Activated CD4-positive, alpha-beta T cell treated with anti-CD3 and anti-CD28 coated beads, Interleukin-2, amount 10 ng/mL, durations not matched to agents 7 days and 5 days (primary cell): ENCODE measurements at regions not wholly inside any gene's neighbourhood (a gene's known extent, or its start where the extent isn't known, plus 50 kb on each side); places are given as distances from the start of the nearest gene placed in this dataset.
"Not testable (repeated sequence)": the region's sequence is repeated elsewhere in the genome, so short reads cannot be mapped to it uniquely, and the experiment has no call there.

Experiments used
- CTCF ChIA-PET: fragments of 350-600 bp; sonication (Branson Sonifier 250); formaldehyde crosslinking; loops from one replicate; lab custom pipeline; 2021; ENCODE audit warnings: antibody characterized with exemption; lab: Charles Lee
- POLR2A ChIA-PET: fragments of 350-600 bp; sonication (Branson Sonifier 250); formaldehyde crosslinking; loops from one replicate; lab custom pipeline; 2021; ENCODE audit warnings: antibody characterized with exemption; lab: Charles Lee
- DNase-seq: peaks from one replicate; pipeline ENCODE4 v3.0.0-alpha.2; 2020
- H3K27ac Mint-ChIP-seq: one replicate; pipeline ENCODE4 v1.8.0; 2021; ENCODE audit warnings: mild to moderate bottlenecking, moderate library complexity, mixed read lengths
- H3K27me3 Mint-ChIP-seq: one replicate; pipeline ENCODE4 v1.8.0; 2021; ENCODE audit warnings: mixed read lengths
- H3K36me3 Mint-ChIP-seq: one replicate; pipeline ENCODE4 v1.8.0; 2021; ENCODE audit warnings: low read depth, mixed read lengths
- H3K4me1 Mint-ChIP-seq: one replicate; pipeline ENCODE4 v1.8.0; 2021; ENCODE audit warnings: mixed read lengths
- H3K4me3 Mint-ChIP-seq: one replicate; pipeline ENCODE4 v1.8.0; 2021; ENCODE audit warnings: mild to moderate bottlenecking, moderate library complexity, mixed read lengths
- H3K9me3 Mint-ChIP-seq: one replicate; pipeline ENCODE4 v1.8.0; 2021; ENCODE audit warnings: mixed read lengths

DNA sequence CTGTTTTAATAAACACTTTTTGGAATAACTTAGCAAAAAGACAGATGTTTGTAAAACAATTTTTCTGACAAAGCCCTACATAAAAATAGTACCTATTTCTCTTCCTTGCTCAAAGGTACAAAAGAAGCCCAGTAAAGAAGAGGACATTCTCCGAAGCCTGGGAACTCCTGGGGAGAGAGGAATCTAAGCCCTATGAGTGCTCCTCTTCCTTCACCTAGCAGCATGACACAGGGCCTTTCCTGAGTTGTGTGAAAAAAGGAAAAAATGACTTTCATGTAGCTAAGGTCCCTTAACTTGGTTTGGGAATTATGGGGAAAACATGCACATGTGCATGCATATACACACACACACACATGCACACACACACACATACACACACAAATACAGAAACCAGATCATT is 586.9 kb downstream of the TMA16 start:
- CTCF ChIA-PET = no interaction called here
- POLR2A ChIA-PET = no interaction called here
- Mint-ChIP-seq H3K9me3 (no peaks in the 10 kb centered on the region), H3K27ac (no peak overlapping the region), H3K27me3 (no peaks in the 10 kb centered on the region), H3K4me1 (no peaks in the 10 kb centered on the region), H3K4me3 (no peak overlapping the region), H3K36me3 (no peaks in the 10 kb centered on the region)
- DNase-seq = no peak

DNA sequence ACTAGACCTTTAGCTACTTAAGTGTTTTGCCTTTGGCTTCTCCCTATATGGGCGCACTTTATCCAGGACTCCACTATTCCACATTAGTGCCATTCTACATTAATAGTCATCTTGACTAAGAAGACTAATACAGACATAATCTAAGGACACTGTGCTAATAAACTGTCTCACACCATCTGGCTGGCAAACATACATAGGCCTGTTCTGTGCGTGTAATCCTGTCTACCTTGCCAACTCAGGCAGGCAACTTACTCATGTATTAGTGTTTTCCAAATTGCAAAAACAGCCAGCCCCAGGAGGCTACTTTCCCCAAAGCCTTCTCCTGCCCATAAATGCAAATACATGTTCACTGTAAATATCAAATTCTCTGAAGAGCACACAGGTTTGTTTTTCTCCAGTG is 587.3 kb downstream of the TMA16 start:
- Mint-ChIP-seq H3K27ac (no peak overlapping the region), H3K4me3 (no peak overlapping the region), H3K27me3 (no peaks in the 10 kb centered on the region), H3K36me3 (no peaks in the 10 kb centered on the region), H3K9me3 (no peaks in the 10 kb centered on the region), H3K4me1 (no peaks in the 10 kb centered on the region)
- DNase-seq = no peak
- POLR2A ChIA-PET = no interaction called here
- CTCF ChIA-PET = no interaction called here

DNA sequence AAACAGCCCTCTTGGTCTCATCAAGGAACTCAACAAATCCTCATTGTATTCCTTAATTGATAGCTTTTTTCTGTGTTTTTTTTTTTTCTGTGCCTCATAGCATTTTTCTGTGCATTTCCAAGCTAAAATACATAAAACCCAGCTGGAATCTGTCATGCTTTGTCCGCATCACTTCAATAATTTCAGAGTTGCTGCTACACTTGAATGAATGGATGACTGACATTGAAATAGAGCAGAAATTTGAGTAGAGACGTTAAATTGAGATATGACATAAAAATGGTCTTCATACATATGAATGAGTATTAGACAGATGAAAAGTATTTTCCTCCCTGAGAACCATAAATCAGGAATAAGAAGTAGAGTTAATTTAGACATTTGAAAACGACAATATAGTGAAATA is 593.2 kb downstream of the TMA16 start:
- Mint-ChIP-seq H3K9me3 (no peaks in the 10 kb centered on the region), H3K4me1 (no peaks in the 10 kb centered on the region)

DNA sequence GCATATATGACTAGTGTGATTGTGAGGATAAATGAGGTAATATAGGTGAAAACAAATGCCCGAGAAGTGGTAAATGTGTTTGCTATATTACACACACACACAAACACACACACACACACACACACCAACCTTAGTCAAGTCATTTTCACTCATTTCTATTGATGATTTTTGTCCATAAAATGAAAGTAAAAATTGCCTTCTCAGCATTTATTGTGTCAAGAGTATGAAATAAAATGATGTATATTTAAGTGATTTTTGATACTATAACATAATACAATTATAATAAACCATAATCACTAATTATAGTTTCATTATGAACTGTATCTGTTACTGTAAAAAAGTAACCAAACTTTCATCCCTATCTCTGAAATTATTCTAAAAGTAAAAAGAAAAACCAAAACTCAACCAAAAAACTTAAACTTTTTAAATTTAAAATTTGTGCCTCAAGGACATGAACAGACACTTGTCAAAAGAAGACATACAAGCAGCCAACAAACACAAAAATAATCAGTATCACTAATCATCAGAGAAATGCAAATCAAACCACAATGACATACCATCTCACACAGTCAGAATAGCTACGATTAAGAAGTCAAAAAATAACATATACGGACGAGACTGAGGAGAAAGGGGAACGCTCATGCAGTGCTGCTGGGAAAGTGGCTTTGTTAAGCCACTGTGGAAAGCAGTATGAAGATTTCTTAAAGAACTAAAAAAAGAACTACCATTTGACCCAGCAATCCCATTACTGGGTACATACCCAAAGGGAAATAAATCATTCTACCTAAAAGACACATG is 601.0 kb downstream of the TMA16 start:
- no peak for DNase-seq
- no peaks in the 10 kb centered on the region for H3K4me1 Mint-ChIP-seq
- no peak overlapping the region for H3K27ac Mint-ChIP-seq
- H3K9me3 Mint-ChIP-seq = peaks cover 3% of the 10 kb centered on the region
- no peaks in the 10 kb centered on the region for H3K36me3 Mint-ChIP-seq
- ChIA-PET POLR2A (no interaction called here), CTCF (no interaction called here)
- no peaks in the 10 kb centered on the region for H3K27me3 Mint-ChIP-seq
- H3K4me3 Mint-ChIP-seq = no peak overlapping the region

More for the DNA sequence above, 593.2 kb downstream of the TMA16 start:
- ChIA-PET CTCF (no interaction called here), POLR2A (no interaction called here)
- Mint-ChIP-seq H3K4me3 (no peak overlapping the region), H3K27me3 (no peaks in the 10 kb centered on the region), H3K36me3 (no peaks in the 10 kb centered on the region), H3K27ac (no peak overlapping the region)
- DNase-seq = no peak

DNA sequence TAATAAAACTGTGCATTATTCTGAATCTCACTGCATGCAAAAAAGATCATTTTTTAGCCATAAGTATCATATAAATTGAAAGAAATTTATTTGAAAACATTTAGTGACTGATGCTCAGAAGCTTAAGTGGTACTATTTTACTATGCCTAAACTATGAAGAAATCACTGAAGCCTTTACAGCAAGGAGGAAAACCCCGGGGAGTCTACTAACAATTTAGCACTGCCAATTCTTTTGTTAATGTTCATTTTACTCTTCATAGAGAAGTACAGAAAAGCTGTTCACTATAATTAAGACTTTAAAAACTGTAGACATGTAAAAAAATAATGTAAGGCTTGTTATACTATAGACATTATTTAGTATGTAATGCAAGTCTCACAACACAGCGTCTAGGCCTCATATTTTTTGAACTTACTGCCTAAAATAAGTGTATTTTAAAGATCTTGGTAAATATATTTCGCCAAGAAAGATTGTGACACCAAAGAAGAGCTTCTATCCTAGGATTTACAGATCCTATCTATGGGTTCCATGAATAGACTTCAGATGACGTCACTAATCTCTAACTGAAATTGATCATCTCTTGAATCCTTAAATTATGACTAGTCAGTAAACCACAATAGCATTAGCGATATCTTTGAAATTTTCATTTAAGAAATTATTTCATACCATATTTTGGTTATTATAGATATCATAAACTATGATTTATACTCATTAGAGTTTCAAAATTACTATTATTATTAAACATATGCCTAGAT is 602.5 kb downstream of the TMA16 start:
- no peak overlapping the region for H3K4me3 Mint-ChIP-seq
- H3K27me3 Mint-ChIP-seq = no peaks in the 10 kb centered on the region
- H3K36me3 Mint-ChIP-seq = no peaks in the 10 kb centered on the region
- ChIA-PET CTCF (no interaction called here), POLR2A (no interaction called here)
- peaks cover 5% of the 10 kb centered on the region for H3K9me3 Mint-ChIP-seq
- no peak overlapping the region for H3K27ac Mint-ChIP-seq
- H3K4me1 Mint-ChIP-seq = no peaks in the 10 kb centered on the region
- DNase-seq = no peak

DNA sequence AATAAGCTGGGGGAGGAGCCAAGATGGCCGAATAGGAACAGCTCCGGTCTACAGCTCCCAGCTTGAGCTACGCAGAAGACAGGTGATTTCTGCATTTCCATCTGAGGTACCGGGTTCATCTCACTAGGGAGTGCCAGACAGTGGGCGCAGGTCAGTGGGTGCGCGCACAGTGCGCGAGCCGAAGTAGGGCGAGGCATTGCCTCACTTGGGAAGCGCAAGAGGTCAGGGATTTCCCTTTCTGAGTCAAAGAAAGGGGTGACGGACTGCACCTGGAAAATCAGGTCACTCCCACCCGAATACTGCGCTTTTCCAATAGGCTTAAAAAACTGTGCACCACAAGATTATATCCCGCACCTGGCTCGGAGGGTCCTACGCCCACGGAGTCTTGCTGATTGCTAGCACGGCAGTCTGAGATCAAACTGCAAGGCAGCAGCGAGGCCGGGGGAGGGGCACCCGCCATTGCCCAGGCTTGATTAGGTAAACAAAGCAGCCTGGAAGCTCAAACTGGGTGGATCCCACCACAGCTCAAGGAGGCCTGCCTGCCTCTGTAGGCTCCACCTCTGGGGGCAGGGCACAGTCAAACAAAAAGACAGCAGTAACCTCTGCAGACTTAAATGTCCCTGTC is 606.4 kb downstream of the TMA16 start:
- H3K27ac Mint-ChIP-seq, H3K27me3 Mint-ChIP-seq, H3K36me3 Mint-ChIP-seq, CTCF ChIA-PET, DNase-seq, H3K4me3 Mint-ChIP-seq, H3K4me1 Mint-ChIP-seq, H3K9me3 Mint-ChIP-seq, POLR2A ChIA-PET: not testable (repeated sequence)

DNA sequence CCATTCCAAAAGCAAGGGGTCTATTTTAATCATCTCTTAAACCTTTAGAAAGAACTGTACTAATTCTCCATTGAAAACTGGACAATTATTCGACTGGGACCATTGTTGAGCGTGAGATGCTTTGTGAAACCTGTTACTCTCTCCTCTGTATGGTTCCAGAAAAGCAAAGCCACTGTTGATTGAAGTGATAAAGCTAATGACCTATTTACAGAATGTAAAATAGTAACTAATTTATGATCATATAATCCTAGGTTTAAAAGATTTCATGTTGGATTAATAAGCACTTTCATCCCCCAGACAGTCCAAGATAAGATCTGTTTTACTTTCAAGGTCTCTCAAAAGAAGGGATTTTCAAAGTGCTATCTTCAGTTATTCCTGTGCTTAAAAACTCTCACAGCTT is 614.5 kb downstream of the TMA16 start:
- H3K4me1 Mint-ChIP-seq = no peaks in the 10 kb centered on the region
- no peak overlapping the region for H3K4me3 Mint-ChIP-seq
- no peaks in the 10 kb centered on the region for H3K27me3 Mint-ChIP-seq
- no peaks in the 10 kb centered on the region for H3K9me3 Mint-ChIP-seq
- CTCF ChIA-PET = no interaction called here
- POLR2A ChIA-PET = no interaction called here
- DNase-seq = no peak
- no peaks in the 10 kb centered on the region for H3K36me3 Mint-ChIP-seq
- no peak overlapping the region for H3K27ac Mint-ChIP-seq

DNA sequence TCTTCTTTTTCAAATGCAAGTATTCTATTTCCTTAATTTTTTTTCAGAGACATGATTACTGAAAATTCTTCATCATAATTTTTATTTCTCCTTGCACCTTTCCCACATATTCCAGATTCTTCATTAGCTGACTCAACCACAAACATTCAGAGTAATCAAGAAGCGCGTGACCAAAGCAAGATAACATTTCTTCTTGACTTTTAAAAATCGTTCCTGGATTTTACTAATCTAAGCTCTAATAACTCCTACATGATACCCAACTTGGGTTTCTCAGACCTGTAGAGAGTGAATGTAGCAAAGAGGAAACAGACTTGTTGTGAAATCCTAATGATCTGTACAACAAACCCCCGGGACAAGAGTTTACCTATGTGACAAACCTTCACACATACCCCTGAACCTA is 615.0 kb downstream of the TMA16 start:
- POLR2A ChIA-PET = no interaction called here
- Mint-ChIP-seq H3K9me3 (no peaks in the 10 kb centered on the region), H3K27ac (no peak overlapping the region), H3K4me1 (no peaks in the 10 kb centered on the region), H3K36me3 (no peaks in the 10 kb centered on the region), H3K4me3 (no peak overlapping the region), H3K27me3 (no peaks in the 10 kb centered on the region)
- CTCF ChIA-PET = no interaction called here
- no peak for DNase-seq

DNA sequence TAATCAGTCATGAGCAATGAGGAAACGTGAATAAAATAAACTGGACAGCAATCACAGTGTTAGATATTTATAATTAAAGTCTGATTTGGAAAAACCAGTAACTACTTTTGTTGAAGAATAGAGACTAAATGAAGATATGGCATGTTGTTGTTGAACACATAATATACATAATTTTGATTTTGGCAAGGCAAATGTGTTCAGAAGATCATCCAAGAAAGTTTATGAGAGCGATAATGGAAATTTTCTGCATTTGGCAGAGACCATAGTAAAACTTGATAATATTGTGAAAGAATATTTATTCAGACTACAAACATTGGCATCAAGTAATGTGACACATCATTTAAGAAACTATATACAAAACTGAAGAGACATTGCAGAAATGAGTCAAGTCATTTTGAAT is 620.7 kb downstream of the TMA16 start:
- Mint-ChIP-seq H3K9me3 (no peaks in the 10 kb centered on the region), H3K36me3 (no peaks in the 10 kb centered on the region)

DNA sequence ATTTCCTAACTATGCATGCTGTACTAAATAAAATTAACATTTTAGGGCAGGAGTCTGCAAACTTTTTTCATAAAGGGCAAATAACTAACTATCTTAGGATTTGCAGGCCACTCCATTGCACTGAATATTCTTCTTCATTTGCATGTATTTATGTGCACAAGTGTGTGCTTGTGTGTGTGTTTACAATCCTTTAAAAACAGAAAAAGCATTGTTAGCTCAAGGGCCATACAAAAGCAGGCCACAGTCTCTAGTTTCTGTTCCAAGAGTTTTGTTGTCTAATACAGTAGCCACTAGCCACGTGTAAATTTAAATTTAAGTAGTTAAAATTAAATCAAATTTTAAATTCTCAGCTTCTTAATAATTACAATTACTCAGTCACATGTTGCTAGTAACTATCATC is 621.8 kb downstream of the TMA16 start:
- H3K4me3 Mint-ChIP-seq = no peak overlapping the region
- no peaks in the 10 kb centered on the region for H3K4me1 Mint-ChIP-seq
- H3K27ac Mint-ChIP-seq = no peak overlapping the region
- H3K27me3 Mint-ChIP-seq = no peaks in the 10 kb centered on the region
- no peaks in the 10 kb centered on the region for H3K9me3 Mint-ChIP-seq
- POLR2A ChIA-PET = no interaction called here
- CTCF ChIA-PET = no interaction called here
- no peak for DNase-seq
- H3K36me3 Mint-ChIP-seq = no peaks in the 10 kb centered on the region

More for the DNA sequence above, 620.7 kb downstream of the TMA16 start:
- no peak overlapping the region for H3K27ac Mint-ChIP-seq
- H3K4me1 Mint-ChIP-seq = no peaks in the 10 kb centered on the region
- no peak for DNase-seq
- POLR2A ChIA-PET = no interaction called here
- CTCF ChIA-PET = no interaction called here
- no peaks in the 10 kb centered on the region for H3K27me3 Mint-ChIP-seq
- no peak overlapping the region for H3K4me3 Mint-ChIP-seq

DNA sequence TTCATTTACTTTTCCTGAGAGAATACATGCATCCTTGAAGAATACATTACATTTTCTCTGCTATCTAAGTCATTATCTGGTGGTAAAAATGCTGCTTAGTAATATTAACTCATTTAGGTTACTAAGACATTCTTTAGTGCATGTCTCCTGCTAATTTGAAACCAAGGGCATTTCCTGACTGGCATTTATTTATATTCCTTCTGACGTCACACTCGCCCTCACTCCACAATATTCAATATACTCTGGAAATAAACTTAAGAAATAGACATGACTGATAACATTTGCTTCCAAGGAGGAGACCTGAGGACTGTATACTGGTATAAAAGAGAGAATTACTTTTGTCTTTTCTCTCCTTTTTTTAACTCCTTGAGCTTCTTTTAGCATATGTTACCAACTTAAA is 619.5 kb upstream of the SMIM31 start:
- CTCF ChIA-PET = no interaction called here
- no peak overlapping the region for H3K4me3 Mint-ChIP-seq

DNA sequence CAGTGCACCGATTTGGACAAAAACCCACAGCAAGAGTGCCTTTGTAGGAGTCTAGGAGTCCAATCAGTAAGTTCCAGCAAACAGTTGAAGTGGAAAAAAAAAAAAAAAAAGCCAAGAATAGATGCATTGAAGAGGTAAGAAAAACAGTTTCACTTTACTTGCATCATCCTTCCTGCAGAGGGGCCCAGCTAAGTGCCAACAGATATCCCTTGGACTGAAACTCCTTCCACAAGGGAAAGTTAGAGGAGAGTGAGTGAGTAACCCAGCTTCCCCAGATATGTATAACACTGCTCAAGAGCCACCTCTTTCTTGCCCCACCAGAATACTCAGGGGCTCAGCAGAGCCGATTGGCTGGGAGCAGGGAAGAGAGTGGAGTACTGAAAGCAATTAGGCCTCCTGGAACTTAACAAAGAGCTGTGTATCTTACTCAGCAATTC is 617.7 kb upstream of the SMIM31 start:
- no peak for DNase-seq
- CTCF ChIA-PET = no interaction called here
- POLR2A ChIA-PET = no interaction called here
- no peaks in the 10 kb centered on the region for H3K36me3 Mint-ChIP-seq
- no peaks in the 10 kb centered on the region for H3K4me1 Mint-ChIP-seq
- H3K4me3 Mint-ChIP-seq = no peak overlapping the region
- H3K9me3 Mint-ChIP-seq = no peaks in the 10 kb centered on the region
- no peak overlapping the region for H3K27ac Mint-ChIP-seq
- H3K27me3 Mint-ChIP-seq = no peaks in the 10 kb centered on the region

More for the DNA sequence above, 619.5 kb upstream of the SMIM31 start:
- Mint-ChIP-seq H3K4me1 (no peaks in the 10 kb centered on the region), H3K27me3 (no peaks in the 10 kb centered on the region), H3K27ac (no peak overlapping the region), H3K9me3 (no peaks in the 10 kb centered on the region), H3K36me3 (no peaks in the 10 kb centered on the region)
- POLR2A ChIA-PET = no interaction called here
- DNase-seq = no peak

DNA sequence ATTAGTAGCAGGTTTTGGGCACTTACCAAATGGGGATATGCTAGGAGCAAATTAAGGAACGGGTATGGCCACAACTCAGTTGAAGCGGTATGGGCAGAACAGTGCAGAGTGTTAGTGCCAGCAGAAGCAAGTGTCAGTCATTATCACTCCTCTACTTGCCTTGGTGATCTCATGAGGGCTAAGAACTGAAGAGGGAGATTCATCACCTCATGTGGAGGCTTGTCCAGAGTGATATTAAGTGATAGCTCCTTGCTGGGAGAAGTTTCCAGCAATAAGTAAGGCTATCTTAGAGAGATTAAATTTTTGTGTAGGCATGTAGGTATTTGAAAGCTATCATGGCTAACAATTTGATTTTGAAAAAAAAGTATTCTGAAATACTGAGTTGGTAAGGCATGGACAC is 615.4 kb upstream of the SMIM31 start:
- CTCF ChIA-PET = no interaction called here
- Mint-ChIP-seq H3K27me3 (no peaks in the 10 kb centered on the region), H3K4me3 (no peak overlapping the region), H3K4me1 (no peaks in the 10 kb centered on the region), H3K9me3 (no peaks in the 10 kb centered on the region), H3K27ac (no peak overlapping the region), H3K36me3 (no peaks in the 10 kb centered on the region)
- DNase-seq = no peak
- POLR2A ChIA-PET = no interaction called here
